Stromal cell of bone marrow (primary cell): ENCODE measurements at regions not wholly inside any gene's neighbourhood (a gene's known extent, or its start where the extent isn't known, plus 50 kb on each side); places are given as distances from the start of the nearest gene placed in this dataset.
"Not testable (repeated sequence)": the region's sequence is repeated elsewhere in the genome, so short reads cannot be mapped to it uniquely, and the experiment has no call there.

Experiments used
- DNase-seq: peaks from one replicate; pipeline ENCODE4 v3.0.0-alpha.2; 2012; ENCODE audit warnings: low read depth

GRCh38 chr13:87982400-87982799 lies 311.2 kb downstream of the SLITRK5 start:
- DNase-seq = no peak

DNA sequence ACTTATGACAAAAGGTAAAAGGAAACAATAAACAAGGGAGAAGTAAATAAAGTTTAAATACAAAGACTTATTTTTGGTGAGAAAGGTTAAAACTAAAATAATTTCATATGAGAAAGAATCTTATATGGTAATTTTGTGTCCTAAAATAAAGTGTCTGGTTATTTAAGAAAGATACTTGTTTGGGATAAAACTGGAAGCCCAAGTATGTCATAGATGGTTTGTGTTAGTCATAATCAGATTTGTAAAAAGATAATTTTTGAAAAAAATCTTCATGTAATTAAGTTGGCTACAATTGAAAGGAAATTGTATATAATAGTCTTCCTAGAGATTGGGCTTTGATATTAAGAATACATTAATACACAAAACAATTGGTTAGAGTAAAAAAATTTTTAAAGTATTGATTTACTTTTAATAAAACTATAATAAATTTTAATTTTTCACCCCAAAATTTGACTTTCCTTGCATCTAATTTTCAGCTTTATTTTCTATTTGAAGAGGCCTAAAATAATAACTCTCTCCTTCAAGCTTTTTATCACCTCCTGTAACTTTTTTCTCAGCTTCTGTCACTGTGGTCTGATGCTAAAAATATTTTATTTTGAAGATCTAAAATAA lies 315.6 kb downstream of the SLITRK5 start:
- no peak for DNase-seq

- no peak for DNase-seq
Observed at GRCh38 chr13:87998081-87998480, 326.9 kb downstream of the SLITRK5 start.

- DNase-seq = no peak
Observed at GRCh38 chr13:87999240-87999700, 328.1 kb downstream of the SLITRK5 start.

DNA sequence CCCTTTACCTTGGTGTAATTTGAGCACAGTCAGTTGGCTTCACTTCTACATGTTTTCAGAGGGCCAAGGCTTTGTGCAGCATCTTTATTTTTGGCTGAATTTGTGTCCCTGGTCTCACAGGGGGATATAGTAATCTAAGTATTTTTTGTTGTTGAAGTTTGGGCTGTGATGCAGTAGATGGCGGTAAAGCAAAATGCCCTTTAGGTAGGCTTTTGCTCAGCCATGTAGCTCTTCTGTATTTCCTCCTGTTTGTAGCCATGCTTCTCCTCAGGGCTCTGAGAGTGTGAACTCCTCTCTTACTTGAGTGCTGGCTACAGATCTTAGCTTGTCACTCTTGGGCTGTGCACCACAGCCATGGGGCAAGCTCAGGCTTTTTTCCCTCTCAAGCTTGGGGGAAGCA lies 328.6 kb downstream of the SLITRK5 start:
- no peak for DNase-seq

DNA sequence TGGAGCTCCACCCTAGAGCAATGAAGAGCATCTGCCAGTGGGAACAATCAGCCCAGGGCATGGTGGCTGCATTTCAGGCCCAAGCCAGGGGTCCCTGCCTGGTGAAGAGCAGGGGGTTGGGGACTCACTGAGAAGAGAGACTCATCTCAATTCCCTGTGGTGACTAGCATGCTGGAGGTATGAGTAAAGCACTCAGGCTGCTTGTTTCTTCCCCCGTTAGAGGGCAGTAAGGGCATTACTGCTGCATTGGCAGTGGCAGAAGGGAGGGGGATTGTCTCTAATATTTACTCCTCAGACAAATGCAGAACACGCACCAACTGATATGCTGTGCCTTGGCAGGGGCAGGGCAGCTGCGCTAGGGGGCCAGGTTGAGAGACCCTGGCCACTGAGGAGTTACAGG lies 329.1 kb downstream of the SLITRK5 start:
- no peak for DNase-seq

DNA sequence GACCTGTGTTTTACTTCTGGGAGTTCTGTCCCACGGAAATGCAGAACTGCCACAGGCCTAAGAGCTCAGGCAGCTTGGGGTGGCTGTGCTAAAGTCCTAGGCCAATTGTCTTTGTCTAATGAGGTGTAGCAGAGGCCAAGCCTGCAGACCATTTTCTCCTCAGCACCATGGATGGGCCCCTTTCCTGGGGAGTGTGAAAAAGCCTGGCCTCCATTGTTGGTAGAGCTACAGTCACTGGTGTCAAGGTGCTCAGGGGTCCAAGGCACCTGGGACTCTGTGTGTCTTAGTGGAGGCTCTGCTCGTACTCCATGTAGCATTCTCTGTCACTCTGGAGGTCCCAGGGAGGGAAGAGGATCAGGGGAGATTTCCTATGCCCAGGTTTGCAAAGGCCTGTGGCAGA lies 329.6 kb downstream of the SLITRK5 start:
- DNase-seq = no peak

- no peak for DNase-seq
Observed at GRCh38 chr13:88005188-88005587, 334.0 kb downstream of the SLITRK5 start.

DNA sequence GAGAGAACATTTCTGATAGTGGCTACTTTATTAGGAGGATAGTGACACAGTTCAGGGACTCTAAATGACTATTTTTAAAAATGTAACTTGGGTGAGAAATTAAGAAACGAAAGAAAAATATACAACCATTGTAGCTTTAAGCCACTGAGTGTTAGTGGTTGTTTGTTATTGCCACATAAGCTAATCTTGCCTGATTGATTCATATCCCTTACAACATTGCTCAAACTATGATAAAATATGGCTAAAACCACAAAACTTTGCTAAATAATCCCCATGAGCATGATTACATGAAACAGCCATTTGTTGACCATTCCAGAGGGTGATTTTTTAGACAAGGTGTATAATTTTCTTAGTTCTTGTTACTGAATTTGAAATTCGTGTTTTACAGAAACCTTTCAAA lies 343.4 kb downstream of the SLITRK5 start:
- DNase-seq = no peak

DNA sequence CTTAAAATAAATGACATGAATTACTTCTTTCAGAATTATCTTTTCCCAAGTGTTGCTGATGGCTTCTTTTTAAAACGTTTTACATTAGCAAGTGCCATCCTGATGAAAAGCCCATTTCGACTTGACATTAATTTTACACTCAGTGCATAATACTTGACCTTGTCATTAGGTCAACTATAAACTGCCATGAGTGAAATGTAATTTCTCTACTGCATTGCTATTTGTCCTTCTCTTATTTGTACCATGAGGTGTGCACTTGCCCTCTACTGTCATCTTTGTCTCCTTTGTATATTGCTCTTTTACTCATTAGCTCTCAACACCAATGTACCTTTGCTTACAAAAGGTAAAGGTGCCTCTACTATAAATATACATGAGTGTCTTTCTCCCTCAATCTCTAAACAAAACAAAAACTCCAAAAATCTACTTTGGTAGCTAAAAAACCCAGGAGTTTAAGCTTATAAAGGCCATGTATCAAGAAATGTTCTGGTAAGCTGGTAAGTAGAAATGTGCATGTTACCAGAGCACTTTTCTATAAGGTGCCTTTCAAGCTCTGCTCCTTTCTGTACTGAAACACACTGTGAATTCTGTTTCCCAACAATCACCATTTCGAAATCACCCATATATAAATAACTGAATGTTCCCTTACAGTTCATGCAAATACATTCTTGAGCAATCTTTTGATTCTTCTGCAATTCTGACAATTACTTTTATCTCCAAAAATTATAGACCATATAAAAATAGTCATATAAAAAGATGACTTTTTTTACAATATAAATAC lies 351.4 kb downstream of the SLITRK5 start:
- no peak for DNase-seq

DNA sequence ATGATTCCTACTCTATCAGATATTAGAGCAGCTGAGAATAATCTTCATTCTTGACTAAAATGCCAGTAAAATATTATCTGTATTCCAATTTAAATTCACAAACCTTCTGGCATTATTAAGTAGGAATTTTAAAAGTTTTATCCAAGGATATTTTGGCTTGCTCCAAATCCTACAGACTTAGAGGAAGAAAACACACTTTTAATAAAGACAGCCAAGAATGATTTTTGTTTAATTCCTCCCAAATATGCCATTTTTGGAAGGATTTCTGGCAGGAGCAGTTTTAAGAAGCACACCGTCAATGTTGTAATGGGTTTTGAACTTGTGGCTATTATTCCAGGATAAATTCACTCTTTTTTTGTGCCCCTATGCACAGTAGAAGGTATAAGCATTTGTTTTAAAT lies 355.1 kb downstream of the SLITRK5 start:
- DNase-seq = no peak

- no peak for DNase-seq
Observed at GRCh38 chr13:88031980-88032559, 360.9 kb downstream of the SLITRK5 start.

GRCh38 chr13:88036205-88036604 lies 365.0 kb downstream of the SLITRK5 start:
- DNase-seq = not testable (repeated sequence)

DNA sequence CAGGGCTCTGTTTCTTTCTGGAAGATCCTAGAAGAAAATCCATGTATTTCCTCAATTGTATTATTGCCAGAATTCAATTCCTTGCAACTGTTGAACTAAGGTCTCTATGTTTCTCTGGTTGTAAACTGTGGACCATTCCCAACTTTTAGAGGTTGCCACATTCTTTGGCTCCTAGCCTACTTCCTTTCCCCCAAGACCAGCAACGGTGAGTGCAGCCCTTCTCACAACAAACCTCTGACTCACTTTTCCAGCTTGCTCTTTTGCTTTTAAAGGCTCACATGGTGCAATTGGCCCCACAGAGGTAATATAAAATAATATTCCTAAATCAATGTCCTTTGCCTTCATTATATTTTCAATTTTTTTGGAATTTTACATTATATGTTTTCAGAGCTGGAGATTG lies 371.3 kb downstream of the SLITRK5 start:
- DNase-seq = no peak

DNA sequence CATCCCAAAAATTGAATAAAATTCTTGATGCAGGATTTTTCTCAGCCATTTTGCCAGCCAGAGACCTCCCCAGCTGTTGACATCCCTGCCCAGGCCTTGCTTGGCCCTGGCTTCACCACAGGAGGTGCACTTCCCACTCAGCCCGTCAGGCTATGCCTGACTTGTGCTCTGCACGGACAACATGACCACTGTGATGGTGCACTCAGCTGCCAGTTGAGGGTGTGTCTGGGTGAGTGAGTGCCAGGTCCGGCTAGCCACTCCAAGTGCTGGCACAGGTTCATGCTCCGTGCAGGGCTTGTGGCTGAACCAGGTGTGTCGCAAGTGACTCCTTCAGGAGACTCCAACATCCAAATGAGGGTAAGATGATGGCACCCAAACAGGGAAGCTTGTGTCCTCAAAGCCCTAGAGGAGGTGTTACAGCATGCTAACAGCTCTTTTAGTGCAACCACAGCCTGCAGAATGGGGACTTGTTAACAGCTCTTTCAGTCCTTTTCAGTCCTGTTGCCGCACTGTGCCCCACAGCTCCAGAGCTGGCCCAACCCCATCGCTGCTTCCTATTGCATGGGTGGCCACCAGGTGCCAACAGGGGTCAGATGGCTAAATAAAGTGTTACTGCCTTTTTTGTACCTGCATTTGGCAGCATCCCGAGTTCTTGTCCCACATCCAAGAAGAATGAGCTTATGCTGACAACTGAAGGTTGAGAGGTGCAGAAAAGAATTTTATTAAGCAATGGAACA lies 380.7 kb downstream of the SLITRK5 start:
- DNase-seq = no peak

DNA sequence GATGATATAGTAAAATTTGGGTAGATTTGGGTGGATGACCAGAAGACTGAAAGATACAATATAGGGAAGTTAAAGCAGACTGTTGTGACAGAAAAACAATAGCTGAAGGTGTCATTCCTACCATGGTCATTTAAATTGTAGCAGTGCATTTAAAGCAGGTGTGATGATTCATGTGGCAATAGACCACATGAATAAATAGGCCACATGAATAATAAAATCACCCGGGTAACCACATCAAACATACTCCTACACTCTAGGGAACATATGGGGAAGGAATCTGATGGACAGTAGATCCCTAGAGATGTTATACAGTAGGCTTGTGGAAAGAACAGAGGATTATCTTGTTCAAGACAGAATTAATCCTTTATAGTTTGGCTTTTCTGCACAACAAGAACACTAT lies 392.6 kb downstream of the SLITRK5 start:
- no peak for DNase-seq

DNA sequence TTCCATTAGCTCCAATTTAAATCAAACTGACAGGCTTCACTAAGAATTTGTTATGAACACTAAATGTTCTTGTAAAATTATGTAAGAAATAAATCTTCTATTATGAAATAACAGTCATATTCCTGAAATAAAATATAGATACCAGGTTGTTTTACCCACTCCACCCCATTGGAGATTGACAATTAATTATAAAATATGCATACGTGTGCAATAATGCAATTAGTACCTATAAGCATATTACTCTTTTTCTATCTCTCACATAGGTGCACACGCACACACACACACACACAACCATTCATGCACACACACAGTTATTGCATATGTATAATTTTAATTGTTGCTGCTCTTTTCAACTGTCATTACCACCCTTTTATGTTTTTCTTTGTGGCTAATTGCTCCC lies 395.7 kb downstream of the SLITRK5 start:
- DNase-seq = no peak

DNA sequence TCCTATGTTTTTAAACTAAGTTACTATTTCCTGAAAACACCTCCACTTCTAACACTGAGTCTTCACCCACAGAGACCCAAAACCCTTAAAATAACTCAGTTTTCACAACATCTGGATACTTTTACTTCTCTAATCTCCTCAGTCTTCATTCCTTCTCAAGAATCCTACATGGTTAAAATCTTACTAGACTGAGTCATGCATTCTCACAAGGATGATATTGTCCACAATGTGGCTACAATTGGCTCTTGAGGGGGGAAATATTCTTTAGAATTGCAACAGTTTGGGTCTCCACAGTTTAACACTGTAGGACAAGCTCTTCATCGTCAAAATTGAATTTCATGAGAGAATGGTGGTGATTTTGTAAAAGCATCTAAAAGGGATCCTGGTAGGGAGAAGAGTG lies 397.1 kb downstream of the SLITRK5 start:
- no peak for DNase-seq

- DNase-seq = no peak
Observed at GRCh38 chr13:88068975-88069374, 397.8 kb downstream of the SLITRK5 start.

- no peak for DNase-seq
Observed at GRCh38 chr13:88071371-88071770, 400.2 kb downstream of the SLITRK5 start.

DNA sequence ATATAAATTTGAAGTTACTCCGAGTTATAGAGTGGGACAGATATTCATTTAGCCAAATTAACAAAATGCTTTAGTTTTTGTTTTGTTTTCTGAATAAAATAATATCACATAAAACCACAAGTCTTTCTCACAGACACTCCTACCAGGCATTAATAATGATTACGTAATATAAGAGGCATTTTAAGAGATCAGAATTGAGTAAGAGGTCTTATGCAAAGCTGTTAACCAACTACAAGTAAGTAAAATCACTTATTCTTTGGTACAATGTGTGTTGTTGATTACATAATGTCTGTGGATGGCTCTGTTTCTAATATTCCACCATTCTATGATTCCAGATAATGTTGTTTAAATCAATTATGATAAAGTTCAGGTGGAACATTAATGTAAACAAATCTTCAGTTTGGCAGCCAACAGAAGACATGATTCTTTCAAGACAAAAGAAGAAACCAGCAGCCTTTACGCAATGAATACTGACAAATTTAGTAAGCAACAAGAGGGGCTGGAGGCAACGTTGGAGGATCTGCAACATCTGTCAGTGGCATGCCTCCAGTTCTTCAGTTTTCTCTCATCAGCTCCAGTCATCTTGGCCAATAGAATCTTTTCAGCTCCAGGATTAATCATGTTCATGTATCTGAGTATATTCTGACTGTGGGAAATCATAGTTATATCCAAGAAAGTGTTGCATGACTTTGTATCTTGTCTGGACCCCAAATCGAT lies 403.8 kb downstream of the SLITRK5 start:
- no peak for DNase-seq

DNA sequence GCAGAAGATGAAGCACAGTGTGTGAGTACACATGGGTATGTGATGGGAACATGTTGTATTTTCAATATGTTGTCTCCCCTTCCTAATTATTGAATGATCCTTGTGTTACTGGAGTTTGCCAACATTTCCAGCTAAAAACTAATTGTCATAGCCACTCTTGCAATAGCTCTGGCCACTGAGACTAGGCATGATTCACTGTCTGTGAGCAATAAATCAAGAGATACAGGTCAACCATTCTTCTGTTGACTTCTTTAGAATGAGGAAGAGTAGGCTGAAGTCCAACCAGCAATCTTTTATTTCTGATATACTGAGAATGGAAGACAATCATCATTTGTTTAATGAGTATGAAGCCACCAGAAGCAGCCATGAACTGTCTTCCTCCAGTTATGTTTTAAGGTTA lies 413.9 kb downstream of the SLITRK5 start:
- no peak for DNase-seq
